Sigmoid colon (tissue), 4 donors: ENCODE measurements at regions not wholly inside any gene's neighbourhood (a gene's known extent, or its start where the extent isn't known, plus 50 kb on each side); places are given as distances from the start of the nearest gene placed in this dataset.

Experiments used
- EP300 ChIP-seq, 4 donors: sonication (generic); formaldehyde crosslinking; IDR thresholded peaks; one replicate each; pipeline ENCODE4 v1.6.1; 2017; ENCODE audit warnings: antibody characterized with exemption in 4 of 4
- POLR2A ChIP-seq, 2 donors: fragments of 450-650 bp; IDR thresholded peaks; one replicate each; pipeline ENCODE4 v1.6.1; 2016; ENCODE audit warnings: antibody characterized with exemption in 2 of 2, mild to moderate bottlenecking in 2 of 2, moderate library complexity in 2 of 2
- POLR2AphosphoS5 ChIP-seq, 4 donors: sonication (generic); formaldehyde crosslinking; IDR thresholded peaks; one replicate each; pipeline ENCODE4 v1.6.1; 2017; ENCODE audit warnings: antibody characterized with exemption in 4 of 4
- TF ChIP-seq, protein P1 (sequence below), 4 experiments: fragments of 450-650 bp in 3 of 4; fragments of 200-600 bp in 1 of 4; IDR thresholded peaks; one replicate each; pipeline ENCODE4 v1.5.1; 2016 to 2019; ENCODE audit warnings: antibody characterized with exemption in 4 of 4, mild to moderate bottlenecking in 3 of 4, moderate library complexity in 2 of 4

GRCh38 chr12:58776144-58776543 is 144.2 kb downstream of the LRIG3 start:
- no peak for TF ChIP-seq POLR2A (IDR thresholded peaks at IDR 0.05)
- TF ChIP-seq, protein P1, sequence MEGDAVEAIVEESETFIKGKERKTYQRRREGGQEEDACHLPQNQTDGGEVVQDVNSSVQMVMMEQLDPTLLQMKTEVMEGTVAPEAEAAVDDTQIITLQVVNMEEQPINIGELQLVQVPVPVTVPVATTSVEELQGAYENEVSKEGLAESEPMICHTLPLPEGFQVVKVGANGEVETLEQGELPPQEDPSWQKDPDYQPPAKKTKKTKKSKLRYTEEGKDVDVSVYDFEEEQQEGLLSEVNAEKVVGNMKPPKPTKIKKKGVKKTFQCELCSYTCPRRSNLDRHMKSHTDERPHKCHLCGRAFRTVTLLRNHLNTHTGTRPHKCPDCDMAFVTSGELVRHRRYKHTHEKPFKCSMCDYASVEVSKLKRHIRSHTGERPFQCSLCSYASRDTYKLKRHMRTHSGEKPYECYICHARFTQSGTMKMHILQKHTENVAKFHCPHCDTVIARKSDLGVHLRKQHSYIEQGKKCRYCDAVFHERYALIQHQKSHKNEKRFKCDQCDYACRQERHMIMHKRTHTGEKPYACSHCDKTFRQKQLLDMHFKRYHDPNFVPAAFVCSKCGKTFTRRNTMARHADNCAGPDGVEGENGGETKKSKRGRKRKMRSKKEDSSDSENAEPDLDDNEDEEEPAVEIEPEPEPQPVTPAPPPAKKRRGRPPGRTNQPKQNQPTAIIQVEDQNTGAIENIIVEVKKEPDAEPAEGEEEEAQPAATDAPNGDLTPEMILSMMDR (IDR thresholded peaks at IDR 0.05) = no peak
- TF ChIP-seq POLR2AphosphoS5 (IDR thresholded peaks at IDR 0.05) = no peak
- no peak for TF ChIP-seq EP300 (IDR thresholded peaks at IDR 0.05)
